ENCODE measurements at regions not wholly inside any gene's neighbourhood (a gene's known extent, or its start where the extent isn't known, plus 50 kb on each side); places are given as distances from the start of the nearest gene placed in this dataset.

DNA sequence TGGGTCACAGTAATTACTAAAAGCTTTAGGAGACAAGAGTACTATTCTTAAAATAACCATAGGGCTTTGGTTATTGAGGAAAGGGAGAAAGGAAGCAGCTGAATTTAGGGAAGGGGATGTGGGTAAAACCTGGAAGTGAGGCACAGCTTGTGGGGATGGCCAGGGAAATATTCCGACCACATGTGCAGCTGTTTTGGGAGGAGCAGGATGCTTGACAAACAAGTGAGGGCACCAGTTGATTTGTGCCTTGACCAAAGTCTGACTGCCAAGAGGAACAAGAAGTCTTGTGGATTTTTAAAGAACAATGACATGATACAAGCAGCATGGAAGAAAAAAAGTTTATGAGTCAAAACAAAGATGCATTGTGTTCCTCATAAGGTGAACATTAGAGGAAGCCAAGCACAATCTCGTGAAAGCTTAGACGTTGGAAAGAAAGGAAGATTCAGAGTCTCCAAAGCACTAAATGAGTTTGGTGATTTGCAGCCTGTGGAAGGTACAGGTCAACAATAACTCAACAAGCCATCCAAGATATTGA, 108.5 kb upstream of the GPC6 start:
- no peak overlapping the region for H3K27ac ChIP-seq (ENCODE audit: insufficient read depth, low read depth, low read length)
- intact Hi-C loops (cut with micrococcal nuclease) (no loop called here), dilution Hi-C loops (cut with MboI; ENCODE audit: extremely low pct_ligation_motif_present, low sequenced_read_pairs) (no loop called here)
- ChIA-PET POLR2A (no interaction called here), CTCF (interaction anchor here (0.6 kb wide), 1 partner anchor 9 kb away, joined by 3 read pairs; no protein-coding TSS in a partner anchor)
- no peak overlapping the region for H2AFZ ChIP-seq (ENCODE audit: low read depth, low read length)
- no peaks in the 10 kb centered on the region for H3K27me3 ChIP-seq (ENCODE audit: control insufficient read depth in 2 of 2, insufficient read depth in 2 of 2, low read length in 2 of 2)
- no peak overlapping the region for H3K4me2 ChIP-seq (ENCODE audit: insufficient read depth, low read length)
- no peak for FAIRE-seq
- DNase-seq (ENCODE audit: low read depth, low spot score), result no peak
- TF ChIP-seq EZH2 (IDR thresholded peaks at IDR 0.05; ENCODE audit: borderline replicate concordance, low read depth, low read length, severe bottlenecking), result no peak
- TF ChIP-seq MYC (IDR thresholded peaks at IDR 0.05; ENCODE audit: low read depth, low read length), result no peak
- TF ChIP-seq FOS (IDR thresholded peaks at IDR 0.05; ENCODE audit: borderline replicate concordance, insufficient read depth, low read length), result no peak
- TF ChIP-seq POLR2AphosphoS5 (IDR thresholded peaks at IDR 0.05; ENCODE audit: insufficient read depth, low read depth, low read length), result no peak
- TF ChIP-seq JUN (IDR thresholded peaks at IDR 0.05; ENCODE audit: borderline replicate concordance, insufficient read depth, insufficient read length, low read depth), result no peak
- TF ChIP-seq MAX (IDR thresholded peaks at IDR 0.05; ENCODE audit: insufficient read depth, insufficient read length), result no peak
- no peak overlapping the region for H3K9ac ChIP-seq (replicated peaks; ENCODE audit: extremely low read depth, insufficient read depth, low read length)
- no peaks in the 10 kb centered on the region for H3K36me3 ChIP-seq (ENCODE audit: control insufficient read depth in 2 of 2, extremely low read depth in 1 of 2, insufficient read depth in 2 of 2, low read length in 2 of 2)
- no peaks in the 10 kb centered on the region for H3K4me1 ChIP-seq (ENCODE audit: control insufficient read depth, extremely low read depth, insufficient read depth, low read length)
- BruUV-seq (replicated peaks), result no TSS peak
- H3K4me3 ChIP-seq (replicated peaks in 1 of 3; ENCODE audit: insufficient read depth in 1 of 3, low read depth in 1 of 3, low read length in 3 of 3), result no peak overlapping the region
- H3K9me3 ChIP-seq (replicated peaks; ENCODE audit: control insufficient read depth, insufficient read depth, low read length), result peaks cover 4% of the 10 kb centered on the region
- H3K9me1 ChIP-seq (replicated peaks; ENCODE audit: control insufficient read depth, extremely low read depth, insufficient read depth, low read length), result no peaks in the 10 kb centered on the region
- no peaks in the 10 kb centered on the region for H3K79me2 ChIP-seq (ENCODE audit: control insufficient read depth, insufficient read depth, low read length)
- H4K20me1 ChIP-seq (replicated peaks; ENCODE audit: control insufficient read depth, extremely low read depth, insufficient read depth, low read length), result no peaks in the 10 kb centered on the region

- Histone ChIP-seq H4K20me1 (replicated peaks; ENCODE audit: control insufficient read depth, extremely low read depth, insufficient read depth, low read length) (no peaks in the 10 kb centered on the region), H2AFZ (ENCODE audit: low read depth, low read length) (no peak overlapping the region), H3K9ac (replicated peaks; ENCODE audit: extremely low read depth, insufficient read depth, low read length) (no peak overlapping the region), H3K27me3 (ENCODE audit: control insufficient read depth in 2 of 2, insufficient read depth in 2 of 2, low read length in 2 of 2) (no peaks in the 10 kb centered on the region), H3K9me3 (replicated peaks; ENCODE audit: control insufficient read depth, insufficient read depth, low read length) (no peaks in the 10 kb centered on the region), H3K4me3 (replicated peaks in 1 of 3; ENCODE audit: insufficient read depth in 1 of 3, low read depth in 1 of 3, low read length in 3 of 3) (no peak overlapping the region), H3K27ac (ENCODE audit: insufficient read depth, low read depth, low read length) (no peak overlapping the region), H3K4me2 (ENCODE audit: insufficient read depth, low read length) (no peak overlapping the region), H3K36me3 (ENCODE audit: control insufficient read depth in 2 of 2, extremely low read depth in 1 of 2, insufficient read depth in 2 of 2, low read length in 2 of 2) (no peaks in the 10 kb centered on the region), H3K79me2 (ENCODE audit: control insufficient read depth, insufficient read depth, low read length) (no peaks in the 10 kb centered on the region), H3K4me1 (ENCODE audit: control insufficient read depth, extremely low read depth, insufficient read depth, low read length) (no peaks in the 10 kb centered on the region), H3K9me1 (replicated peaks; ENCODE audit: control insufficient read depth, extremely low read depth, insufficient read depth, low read length) (no peaks in the 10 kb centered on the region)
- BruUV-seq (replicated peaks), result no TSS peak
- intact Hi-C loops (cut with micrococcal nuclease) (no loop called here), dilution Hi-C loops (cut with MboI; ENCODE audit: extremely low pct_ligation_motif_present, low sequenced_read_pairs) (no loop called here)
- POLR2A ChIA-PET, result no interaction called here
- FAIRE-seq (no peak), DNase-seq (ENCODE audit: low read depth, low spot score) (no peak)
- no peak for TF ChIP-seq POLR2A (IDR thresholded peaks at IDR 0.05; ENCODE audit: low read depth, low read length)
- TF ChIP-seq MYC (IDR thresholded peaks at IDR 0.05; ENCODE audit: low read depth, low read length), result no peak
- no peak for TF ChIP-seq FOS (IDR thresholded peaks at IDR 0.05; ENCODE audit: borderline replicate concordance, insufficient read depth, low read length)
- TF ChIP-seq, protein P1, sequence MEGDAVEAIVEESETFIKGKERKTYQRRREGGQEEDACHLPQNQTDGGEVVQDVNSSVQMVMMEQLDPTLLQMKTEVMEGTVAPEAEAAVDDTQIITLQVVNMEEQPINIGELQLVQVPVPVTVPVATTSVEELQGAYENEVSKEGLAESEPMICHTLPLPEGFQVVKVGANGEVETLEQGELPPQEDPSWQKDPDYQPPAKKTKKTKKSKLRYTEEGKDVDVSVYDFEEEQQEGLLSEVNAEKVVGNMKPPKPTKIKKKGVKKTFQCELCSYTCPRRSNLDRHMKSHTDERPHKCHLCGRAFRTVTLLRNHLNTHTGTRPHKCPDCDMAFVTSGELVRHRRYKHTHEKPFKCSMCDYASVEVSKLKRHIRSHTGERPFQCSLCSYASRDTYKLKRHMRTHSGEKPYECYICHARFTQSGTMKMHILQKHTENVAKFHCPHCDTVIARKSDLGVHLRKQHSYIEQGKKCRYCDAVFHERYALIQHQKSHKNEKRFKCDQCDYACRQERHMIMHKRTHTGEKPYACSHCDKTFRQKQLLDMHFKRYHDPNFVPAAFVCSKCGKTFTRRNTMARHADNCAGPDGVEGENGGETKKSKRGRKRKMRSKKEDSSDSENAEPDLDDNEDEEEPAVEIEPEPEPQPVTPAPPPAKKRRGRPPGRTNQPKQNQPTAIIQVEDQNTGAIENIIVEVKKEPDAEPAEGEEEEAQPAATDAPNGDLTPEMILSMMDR (IDR thresholded peaks at IDR 0.05; ENCODE audit: extremely low read depth in 1 of 2, insufficient read depth in 1 of 2, low read depth in 1 of 2, low read length in 2 of 2), result no peak
- no peak for TF ChIP-seq EZH2 (IDR thresholded peaks at IDR 0.05; ENCODE audit: borderline replicate concordance, low read depth, low read length, severe bottlenecking)
- no peak for TF ChIP-seq MAX (IDR thresholded peaks at IDR 0.05; ENCODE audit: insufficient read depth, insufficient read length)
- TF ChIP-seq GATA2 (IDR thresholded peaks at IDR 0.05; ENCODE audit: insufficient read depth, insufficient read length, low read depth, low read length), result no peak
- TF ChIP-seq JUN (IDR thresholded peaks at IDR 0.05; ENCODE audit: borderline replicate concordance, insufficient read depth, insufficient read length, low read depth), result no peak
- CTCF ChIA-PET, result no interaction called here
Observed at GRCh38 chr13:93140912-93141311, 85.7 kb upstream of the GPC6 start.

Data from endothelial cell of umbilical vein (primary cell).